Activated CD4-positive, alpha-beta T cell treated with anti-CD3 and anti-CD28 coated beads, Interleukin-2, amount 10 ng/mL, durations not matched to agents 7 days and 5 days (primary cell): ENCODE measurements at regions not wholly inside any gene's neighbourhood (a gene's known extent, or its start where the extent isn't known, plus 50 kb on each side); places are given as distances from the start of the nearest gene placed in this dataset.
A peak's percentile ranks its signal among the peaks of the same experiment; 100 is the strongest.

ENCODE experiments used
- CTCF ChIA-PET: fragments of 350-600 bp; sonication (Branson Sonifier 250); formaldehyde crosslinking; loops from one replicate; lab custom pipeline; 2021; ENCODE audit warnings: antibody characterized with exemption; lab: Charles Lee
- POLR2A ChIA-PET: fragments of 350-600 bp; sonication (Branson Sonifier 250); formaldehyde crosslinking; loops from one replicate; lab custom pipeline; 2021; ENCODE audit warnings: antibody characterized with exemption; lab: Charles Lee
- DNase-seq: peaks from one replicate; pipeline ENCODE4 v3.0.0-alpha.2; 2020
- H3K27ac Mint-ChIP-seq: one replicate; pipeline ENCODE4 v1.8.0; 2021; ENCODE audit warnings: mild to moderate bottlenecking, moderate library complexity, mixed read lengths
- H3K27me3 Mint-ChIP-seq: one replicate; pipeline ENCODE4 v1.8.0; 2021; ENCODE audit warnings: mixed read lengths
- H3K36me3 Mint-ChIP-seq: one replicate; pipeline ENCODE4 v1.8.0; 2021; ENCODE audit warnings: low read depth, mixed read lengths
- H3K4me1 Mint-ChIP-seq: one replicate; pipeline ENCODE4 v1.8.0; 2021; ENCODE audit warnings: mixed read lengths
- H3K4me3 Mint-ChIP-seq: one replicate; pipeline ENCODE4 v1.8.0; 2021; ENCODE audit warnings: mild to moderate bottlenecking, moderate library complexity, mixed read lengths
- H3K9me3 Mint-ChIP-seq: one replicate; pipeline ENCODE4 v1.8.0; 2021; ENCODE audit warnings: mixed read lengths

DNA sequence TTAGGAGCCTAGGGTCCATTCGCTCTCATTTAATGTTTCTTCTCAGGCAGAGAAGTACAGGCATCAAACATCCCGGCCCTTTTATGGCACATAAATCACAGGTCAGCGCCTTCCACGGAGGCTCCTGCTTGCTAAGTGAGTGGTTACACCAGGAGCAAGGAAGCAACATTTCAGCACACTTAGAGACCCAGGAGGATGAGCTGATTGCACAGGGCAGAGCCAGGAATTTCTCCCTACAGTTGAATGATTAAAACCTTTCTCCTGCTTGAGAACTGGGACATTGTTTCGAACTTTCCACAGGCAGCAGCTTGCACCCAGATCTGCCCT is 233.4 kb downstream of the SPTSSA start:
- ChIA-PET POLR2A (interaction anchor here (0.5 kb wide), 1 partner anchor 109 kb away, joined by 5 read pairs; no protein-coding TSS in a partner anchor), CTCF (interaction anchor here (0.5 to 1.8 kb wide), 6 partner anchors 16 to 391 kb away, joined by 3 to 6 read pairs (median 3); no protein-coding TSS in a partner anchor)
- Mint-ChIP-seq H3K4me3 (no peak overlapping the region), H3K4me1 (peaks cover 3% of the 10 kb centered on the region), H3K9me3 (no peaks in the 10 kb centered on the region), H3K27ac (no peak overlapping the region), H3K27me3 (peaks cover 19% of the 10 kb centered on the region), H3K36me3 (no peaks in the 10 kb centered on the region)
- DNase-seq, result no peak

DNA sequence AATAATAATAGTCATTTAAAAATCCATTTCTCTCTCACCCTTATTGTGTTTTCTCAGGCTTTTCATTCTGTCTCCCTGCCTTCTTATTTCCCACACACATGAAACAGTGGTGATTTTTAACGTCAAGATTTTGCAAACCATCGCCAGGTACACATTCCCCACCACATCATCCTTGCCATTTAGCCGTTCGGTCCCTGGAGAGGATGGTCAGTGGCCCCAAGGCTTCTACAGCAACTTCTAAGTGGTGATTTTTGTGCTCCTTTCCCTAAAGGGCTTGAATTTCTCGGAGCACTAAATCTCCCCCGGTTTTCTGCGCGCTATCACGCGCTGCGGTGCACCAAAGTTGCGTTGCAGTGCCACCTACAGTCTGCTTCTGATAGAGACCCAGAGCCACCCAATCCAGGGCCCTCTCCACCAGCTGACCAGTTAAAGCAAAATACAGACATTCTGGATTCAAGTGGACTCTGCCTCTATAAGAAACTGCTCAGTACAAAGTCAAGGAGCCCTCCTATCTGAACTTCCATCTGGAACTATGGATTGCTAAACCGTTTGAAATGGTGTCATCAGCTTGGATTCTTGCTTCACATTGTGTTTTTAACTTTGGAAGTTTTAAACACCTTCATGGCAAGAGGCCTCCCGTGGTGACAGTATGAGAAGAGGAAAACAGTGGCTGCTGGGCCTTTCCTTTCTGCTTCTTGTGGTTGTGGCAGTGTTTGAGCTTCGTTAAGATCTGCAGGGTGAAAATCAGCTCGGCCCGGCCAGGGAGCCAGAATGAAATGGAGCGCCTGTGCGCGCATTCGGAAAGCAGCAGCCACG is 234.0 kb downstream of the SPTSSA start:
- CTCF ChIA-PET, result interaction anchor here (0.5 to 1.8 kb wide), 6 partner anchors 16 to 390 kb away, joined by 3 to 6 read pairs (median 3); no protein-coding TSS in a partner anchor
- no peaks in the 10 kb centered on the region for H3K36me3 Mint-ChIP-seq
- peaks cover 3% of the 10 kb centered on the region for H3K4me1 Mint-ChIP-seq
- no peaks in the 10 kb centered on the region for H3K9me3 Mint-ChIP-seq
- no peak overlapping the region for H3K4me3 Mint-ChIP-seq
- H3K27me3 Mint-ChIP-seq, result peaks cover 23% of the 10 kb centered on the region
- peak; percentile 69 for DNase-seq
- POLR2A ChIA-PET, result no interaction called here
- no peak overlapping the region for H3K27ac Mint-ChIP-seq

DNA sequence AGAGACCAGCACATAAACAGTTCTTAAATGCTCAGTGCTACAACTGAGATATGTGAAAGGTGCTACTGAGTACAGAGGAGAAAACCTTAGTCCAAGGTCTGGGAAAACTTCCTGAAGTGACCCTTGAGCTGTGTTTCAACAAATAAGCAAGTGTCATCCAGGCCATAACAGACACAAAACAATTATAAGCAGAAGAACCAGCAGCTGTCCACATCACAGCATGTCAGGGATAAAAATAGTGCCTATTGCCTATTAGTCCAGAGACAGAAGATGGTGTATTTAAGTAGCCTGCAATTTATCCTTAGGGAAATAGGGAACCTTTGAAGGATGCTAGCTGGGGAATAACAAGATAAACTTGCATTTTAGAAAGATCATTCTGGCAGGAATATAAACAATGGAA is 237.8 kb downstream of the SPTSSA start:
- H3K36me3 Mint-ChIP-seq, result no peaks in the 10 kb centered on the region
- POLR2A ChIA-PET, result no interaction called here
- peaks cover 11% of the 10 kb centered on the region for H3K4me1 Mint-ChIP-seq
- CTCF ChIA-PET, result interaction anchor here (1.1 kb wide), 1 partner anchor 13 kb away, joined by 3 read pairs; no protein-coding TSS in a partner anchor
- no peak overlapping the region for H3K27ac Mint-ChIP-seq
- H3K4me3 Mint-ChIP-seq, result no peak overlapping the region
- peaks cover 25% of the 10 kb centered on the region for H3K27me3 Mint-ChIP-seq
- H3K9me3 Mint-ChIP-seq, result no peaks in the 10 kb centered on the region
- DNase-seq, result no peak

GRCh38 chr14:34223373-34224148 is 238.5 kb downstream of the SPTSSA start:
- H3K27me3 Mint-ChIP-seq, result peaks cover 25% of the 10 kb centered on the region
- no peak overlapping the region for H3K4me3 Mint-ChIP-seq
- no peak for DNase-seq
- peaks cover 11% of the 10 kb centered on the region for H3K4me1 Mint-ChIP-seq
- CTCF ChIA-PET, result interaction anchor here (1.1 kb wide), 1 partner anchor 12 kb away, joined by 3 read pairs; no protein-coding TSS in a partner anchor
- H3K9me3 Mint-ChIP-seq, result no peaks in the 10 kb centered on the region
- H3K27ac Mint-ChIP-seq, result no peak overlapping the region
- POLR2A ChIA-PET, result no interaction called here
- no peaks in the 10 kb centered on the region for H3K36me3 Mint-ChIP-seq

DNA sequence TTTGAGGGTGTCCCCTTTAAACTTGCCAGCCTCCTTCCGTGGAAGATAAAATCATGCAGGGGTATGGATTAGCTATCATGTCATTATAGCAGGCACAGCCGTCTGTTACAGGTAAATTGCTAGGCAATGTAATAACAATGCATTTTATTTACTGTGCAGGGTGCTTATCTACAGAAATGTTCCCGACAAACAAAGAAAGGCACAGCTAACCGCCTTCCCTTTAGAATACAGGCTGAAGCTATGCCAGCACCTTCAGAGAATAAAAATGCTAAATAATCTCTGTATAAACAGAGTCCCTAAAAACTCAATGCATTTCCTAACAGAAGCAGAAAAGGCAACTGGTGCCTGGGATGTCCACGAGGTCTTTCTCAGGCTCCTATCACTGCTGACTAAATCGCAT is 239.2 kb downstream of the SPTSSA start:
- ChIA-PET POLR2A (no interaction called here), CTCF (interaction anchor here (0.9 kb wide), 1 partner anchor 312 kb away, joined by 3 read pairs; no protein-coding TSS in a partner anchor)
- Mint-ChIP-seq H3K4me1 (peaks cover 9% of the 10 kb centered on the region), H3K9me3 (no peaks in the 10 kb centered on the region), H3K27me3 (peaks cover 23% of the 10 kb centered on the region), H3K4me3 (no peak overlapping the region), H3K36me3 (no peaks in the 10 kb centered on the region), H3K27ac (no peak overlapping the region)
- no peak for DNase-seq

DNA sequence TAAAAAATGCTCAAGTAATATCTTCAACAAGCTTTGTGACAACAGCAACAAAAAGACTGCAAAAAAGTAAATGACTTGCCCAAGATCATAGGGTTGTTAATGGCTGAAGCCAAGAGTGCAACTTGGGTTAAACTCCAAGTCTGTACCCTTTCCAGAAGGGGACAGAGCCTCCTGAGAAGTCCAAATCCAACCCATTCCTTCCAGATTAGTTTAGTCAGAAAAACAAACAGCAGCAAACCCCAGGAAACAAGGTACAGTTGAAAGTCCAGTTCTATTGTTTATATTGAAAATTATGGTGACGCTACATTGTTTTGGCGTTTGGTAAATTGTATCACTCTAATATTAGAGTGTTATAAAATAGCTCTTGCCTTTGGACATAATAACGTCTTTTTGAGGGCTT is 239.9 kb downstream of the SPTSSA start:
- DNase-seq, result no peak
- H3K4me3 Mint-ChIP-seq, result no peak overlapping the region
- H3K9me3 Mint-ChIP-seq, result no peaks in the 10 kb centered on the region
- H3K36me3 Mint-ChIP-seq, result no peaks in the 10 kb centered on the region
- peaks cover 23% of the 10 kb centered on the region for H3K27me3 Mint-ChIP-seq
- H3K27ac Mint-ChIP-seq, result no peak overlapping the region
- peaks cover 7% of the 10 kb centered on the region for H3K4me1 Mint-ChIP-seq
- ChIA-PET CTCF (interaction anchor here (0.9 kb wide), 1 partner anchor 311 kb away, joined by 3 read pairs; no protein-coding TSS in a partner anchor), POLR2A (no interaction called here)

- H3K27me3 Mint-ChIP-seq, result peaks cover 23% of the 10 kb centered on the region
- no peaks in the 10 kb centered on the region for H3K9me3 Mint-ChIP-seq
- H3K36me3 Mint-ChIP-seq, result no peaks in the 10 kb centered on the region
- no peak overlapping the region for H3K27ac Mint-ChIP-seq
- H3K4me1 Mint-ChIP-seq, result peaks cover 7% of the 10 kb centered on the region
- ChIA-PET POLR2A (no interaction called here), CTCF (interaction anchor here (1.1 to 1.4 kb wide), 2 partner anchors 9 to 377 kb away, joined by 3 to 4 read pairs; no protein-coding TSS in a partner anchor)
- DNase-seq, result peak; percentile 8
- H3K4me3 Mint-ChIP-seq, result no peak overlapping the region
These were observed 241.1 kb downstream of the SPTSSA start for GRCh38 chr14:34220921-34221320.

DNA sequence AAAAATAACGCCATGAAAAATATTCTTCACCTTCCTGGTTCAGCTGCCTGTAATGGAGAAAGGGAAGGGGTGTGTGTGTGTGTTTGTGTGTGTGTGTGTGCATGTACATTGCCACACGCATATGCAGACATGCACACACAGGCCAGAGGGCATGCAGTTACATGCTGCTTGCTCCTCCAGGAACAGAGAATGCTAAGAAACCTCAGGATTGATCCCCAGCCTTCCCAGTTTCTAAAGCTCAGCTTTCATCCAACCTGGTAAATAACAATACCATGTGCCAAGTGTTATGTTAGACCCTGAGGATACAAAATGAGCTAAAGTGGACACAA is 241.7 kb downstream of the SPTSSA start:
- ChIA-PET POLR2A (no interaction called here), CTCF (interaction anchor here (1.4 kb wide), 1 partner anchor 377 kb away, joined by 3 read pairs; no protein-coding TSS in a partner anchor)
- Mint-ChIP-seq H3K4me3 (no peak overlapping the region), H3K9me3 (no peaks in the 10 kb centered on the region), H3K4me1 (peaks cover 7% of the 10 kb centered on the region), H3K36me3 (no peaks in the 10 kb centered on the region), H3K27me3 (peaks cover 23% of the 10 kb centered on the region), H3K27ac (no peak overlapping the region)
- no peak for DNase-seq

GRCh38 chr14:34219661-34220377 is 242.2 kb downstream of the SPTSSA start:
- POLR2A ChIA-PET, result no interaction called here
- Mint-ChIP-seq H3K36me3 (no peaks in the 10 kb centered on the region), H3K27me3 (peaks cover 22% of the 10 kb centered on the region), H3K4me3 (no peak overlapping the region), H3K4me1 (peaks cover 7% of the 10 kb centered on the region), H3K27ac (no peak overlapping the region), H3K9me3 (no peaks in the 10 kb centered on the region)
- CTCF ChIA-PET, result interaction anchor here (1.4 kb wide), 1 partner anchor 376 kb away, joined by 3 read pairs; no protein-coding TSS in a partner anchor
- DNase-seq, result no peak

DNA sequence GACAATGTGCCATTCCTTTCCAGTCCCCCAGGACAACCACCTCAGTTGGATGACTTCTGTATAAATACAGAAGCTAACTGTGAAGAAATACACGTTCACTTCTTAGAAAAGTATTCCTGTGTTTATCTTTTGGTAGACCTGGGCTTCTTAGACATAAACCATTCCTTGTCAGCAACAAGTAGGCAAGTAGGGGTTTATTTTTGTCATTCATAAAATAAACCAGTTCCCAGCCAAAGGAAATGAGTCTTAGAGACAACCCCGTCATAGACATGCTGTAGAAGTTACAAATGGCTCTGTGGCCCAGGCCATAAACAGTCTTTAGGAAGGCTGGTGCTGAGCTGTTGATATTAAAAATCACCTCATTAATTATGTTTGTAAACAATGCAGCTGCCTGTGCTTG is 243.2 kb downstream of the SPTSSA start:
- DNase-seq, result no peak
- H3K4me1 Mint-ChIP-seq, result peaks cover 7% of the 10 kb centered on the region
- no peaks in the 10 kb centered on the region for H3K36me3 Mint-ChIP-seq
- ChIA-PET POLR2A (no interaction called here), CTCF (interaction anchor here (0.7 kb wide), 1 partner anchor 144 kb away, joined by 3 read pairs; no protein-coding TSS in a partner anchor)
- peaks cover 18% of the 10 kb centered on the region for H3K27me3 Mint-ChIP-seq
- H3K4me3 Mint-ChIP-seq, result no peak overlapping the region
- no peak overlapping the region for H3K27ac Mint-ChIP-seq
- no peaks in the 10 kb centered on the region for H3K9me3 Mint-ChIP-seq

DNA sequence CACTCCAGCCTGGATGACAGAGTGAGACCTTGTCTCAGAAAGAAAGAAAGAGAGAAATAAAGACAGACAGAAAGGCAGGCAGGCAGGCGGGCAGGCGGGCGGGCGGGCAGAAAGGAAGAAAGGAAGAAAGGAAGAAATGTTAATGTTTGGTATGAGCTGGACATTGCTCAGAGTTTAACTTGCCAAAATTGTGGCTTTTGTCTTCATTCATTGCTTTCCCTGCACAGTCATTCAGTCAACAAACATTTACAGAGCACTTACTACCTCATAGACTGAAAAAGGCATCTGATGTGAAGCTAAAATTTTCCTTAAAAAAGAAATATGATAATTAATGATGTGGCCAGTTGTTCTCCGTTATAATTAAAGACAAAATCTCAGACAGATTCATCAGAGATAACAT is 247.1 kb downstream of the SPTSSA start:
- peaks cover 6% of the 10 kb centered on the region for H3K4me1 Mint-ChIP-seq
- no peak overlapping the region for H3K27ac Mint-ChIP-seq
- peaks cover 22% of the 10 kb centered on the region for H3K27me3 Mint-ChIP-seq
- no peaks in the 10 kb centered on the region for H3K36me3 Mint-ChIP-seq
- POLR2A ChIA-PET, result no interaction called here
- DNase-seq, result no peak
- H3K4me3 Mint-ChIP-seq, result no peak overlapping the region
- CTCF ChIA-PET, result no interaction called here
- no peaks in the 10 kb centered on the region for H3K9me3 Mint-ChIP-seq

DNA sequence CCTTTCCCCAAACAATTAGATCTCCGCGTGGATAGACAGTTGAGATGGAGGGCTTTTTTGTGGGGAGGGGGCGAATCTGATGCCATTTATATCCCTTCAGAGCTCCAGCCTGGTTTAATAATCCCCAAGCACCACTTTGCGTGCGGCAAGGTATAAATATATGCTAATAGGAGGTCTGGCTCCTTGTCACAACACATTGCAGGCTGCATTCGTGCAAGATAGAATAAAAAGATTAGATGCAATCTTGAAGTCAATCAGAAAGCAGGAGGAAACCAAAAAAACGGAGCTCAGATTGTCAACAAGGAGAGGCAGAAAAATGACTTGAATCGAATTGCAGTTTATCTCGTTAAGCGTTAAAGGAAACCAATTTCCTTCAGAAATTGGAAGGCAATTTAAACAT is 248.7 kb downstream of the SPTSSA start:
- Mint-ChIP-seq H3K27ac (no peak overlapping the region), H3K4me1 (peaks cover 6% of the 10 kb centered on the region), H3K36me3 (no peaks in the 10 kb centered on the region), H3K27me3 (peaks cover 32% of the 10 kb centered on the region), H3K9me3 (no peaks in the 10 kb centered on the region), H3K4me3 (no peak overlapping the region)
- DNase-seq, result no peak
- ChIA-PET CTCF (no interaction called here), POLR2A (no interaction called here)
